Lower leg skin (tissue), 4 donors: ENCODE measurements at regions not wholly inside any gene's neighbourhood (a gene's known extent, or its start where the extent isn't known, plus 50 kb on each side); places are given as distances from the start of the nearest gene placed in this dataset.
"Not testable (repeated sequence)": the region's sequence is repeated elsewhere in the genome, so short reads cannot be mapped to it uniquely, and the experiment has no call there.

ENCODE experiments used
- DNase-seq, 2 donors: peaks; one replicate each; pipeline ENCODE4 v3.0.0-alpha.2; 2019; ENCODE audit warnings: low spot score in 2 of 2
- H3K4me3 ChIP-seq: fragments of 200-600 bp; sonication (generic); 2 replicates; pipeline ENCODE4 v1.5.1; 2017; ENCODE audit warnings: mild to moderate bottlenecking, low read depth; ENCODE audit not compliant: poor library complexity, severe bottlenecking
- POLR2A ChIP-seq, 2 donors: fragments of 450-650 bp; IDR thresholded peaks; one replicate each; pipeline ENCODE4 v1.6.1; 2016 to 2017; ENCODE audit warnings: antibody characterized with exemption in 2 of 2, mild to moderate bottlenecking in 1 of 2, moderate library complexity in 1 of 2
- WGBS, 2 donors: methylation state at CpG; one replicate each; pipeline ENCODE4 v1.1.5; 2018; 5-methylcytosine and 5-hydroxymethylcytosine counted together
- intact Hi-C: fragments of 100-400 bp; cut with DNase I; formaldehyde crosslinking; loops from one replicate; pipeline ENCODE4 v1.15.0; 2023; ENCODE audit warnings: low total_unique reads
- TF ChIP-seq, protein P1 (sequence below), 3 donors: fragments of 450-650 bp; IDR thresholded peaks; one replicate each; pipeline ENCODE4 v1.5.1; 2016; ENCODE audit warnings: antibody characterized with exemption in 3 of 3, mild to moderate bottlenecking in 3 of 3, moderate library complexity in 2 of 3

DNA sequence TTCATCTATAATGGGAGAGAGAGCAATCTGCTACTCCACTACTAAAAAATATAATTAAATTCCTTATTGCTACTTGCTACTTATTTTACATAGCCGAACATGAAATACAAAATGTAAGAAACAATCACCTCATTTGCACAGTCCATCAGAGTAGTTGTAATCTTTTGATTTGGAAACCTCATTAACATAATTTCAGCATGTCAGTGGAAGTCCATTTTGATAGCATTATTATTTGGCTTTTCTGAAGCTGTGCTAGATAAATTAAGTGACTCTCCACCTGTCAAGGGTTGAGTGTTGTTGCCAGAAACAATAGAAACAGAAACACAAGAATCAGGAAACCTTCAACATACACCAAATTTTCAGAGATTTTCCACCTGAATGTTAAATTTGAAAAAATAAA lies 250.0 kb downstream of the RFPL4B start:
- H3K4me3 ChIP-seq: no peak overlapping the region
- DNase-seq: no peak
- TF ChIP-seq POLR2A (IDR thresholded peaks at IDR 0.05): no peak
- TF ChIP-seq, protein P1, sequence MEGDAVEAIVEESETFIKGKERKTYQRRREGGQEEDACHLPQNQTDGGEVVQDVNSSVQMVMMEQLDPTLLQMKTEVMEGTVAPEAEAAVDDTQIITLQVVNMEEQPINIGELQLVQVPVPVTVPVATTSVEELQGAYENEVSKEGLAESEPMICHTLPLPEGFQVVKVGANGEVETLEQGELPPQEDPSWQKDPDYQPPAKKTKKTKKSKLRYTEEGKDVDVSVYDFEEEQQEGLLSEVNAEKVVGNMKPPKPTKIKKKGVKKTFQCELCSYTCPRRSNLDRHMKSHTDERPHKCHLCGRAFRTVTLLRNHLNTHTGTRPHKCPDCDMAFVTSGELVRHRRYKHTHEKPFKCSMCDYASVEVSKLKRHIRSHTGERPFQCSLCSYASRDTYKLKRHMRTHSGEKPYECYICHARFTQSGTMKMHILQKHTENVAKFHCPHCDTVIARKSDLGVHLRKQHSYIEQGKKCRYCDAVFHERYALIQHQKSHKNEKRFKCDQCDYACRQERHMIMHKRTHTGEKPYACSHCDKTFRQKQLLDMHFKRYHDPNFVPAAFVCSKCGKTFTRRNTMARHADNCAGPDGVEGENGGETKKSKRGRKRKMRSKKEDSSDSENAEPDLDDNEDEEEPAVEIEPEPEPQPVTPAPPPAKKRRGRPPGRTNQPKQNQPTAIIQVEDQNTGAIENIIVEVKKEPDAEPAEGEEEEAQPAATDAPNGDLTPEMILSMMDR (IDR thresholded peaks at IDR 0.05): no peak
- intact Hi-C loops: no loop called here
- WGBS, 2 donors: 91 to 98% methylated on average over 1 of the region's 1 CpG

DNA sequence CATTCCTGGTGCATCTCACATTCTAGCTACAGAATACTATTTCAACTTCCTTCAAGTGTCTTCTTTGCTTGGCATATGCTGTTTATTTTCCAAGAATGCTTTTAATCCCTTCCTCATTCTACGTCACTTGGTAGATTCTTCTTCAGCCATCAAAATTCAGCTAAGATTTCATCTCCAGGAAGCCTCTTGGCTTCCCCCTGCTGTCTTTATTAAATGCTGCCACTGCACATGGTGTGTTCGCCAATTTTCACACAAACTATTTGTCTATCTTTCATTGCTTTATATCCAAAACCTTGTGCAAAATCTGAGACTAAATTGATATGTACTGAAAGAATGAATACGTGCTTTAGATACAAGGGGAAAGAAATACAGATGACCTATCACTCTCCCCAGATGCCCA lies 253.0 kb downstream of the RFPL4B start:
- no peak overlapping the region for H3K4me3 ChIP-seq
- intact Hi-C loops: no loop called here
- no peak for DNase-seq
- no peak for TF ChIP-seq POLR2A (IDR thresholded peaks at IDR 0.05)
- TF ChIP-seq, protein P1 (IDR thresholded peaks at IDR 0.05): no peak
- WGBS, 2 donors: 82 to 83% methylated on average over 3 of the region's 3 CpGs

DNA sequence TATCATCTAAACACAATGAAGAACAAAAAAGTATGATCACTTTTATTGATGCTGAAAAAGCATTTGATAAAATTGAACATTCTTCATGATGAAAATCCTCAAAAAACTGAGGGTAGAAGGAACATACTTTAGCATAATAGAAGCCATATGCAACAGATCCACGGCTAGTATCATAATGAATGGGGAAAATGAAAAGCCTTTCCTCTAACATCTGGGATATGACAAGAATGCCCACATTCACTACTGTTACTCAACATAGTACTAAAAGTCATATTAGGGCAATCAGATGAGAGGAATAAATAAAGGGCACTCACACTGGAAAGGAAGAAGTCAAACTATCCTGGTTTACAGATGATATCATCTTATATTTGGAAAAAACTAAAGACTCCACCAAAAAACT lies 256.6 kb downstream of the RFPL4B start:
- 73 to 80% methylated on average over 1 of the region's 1 CpG for WGBS, 2 donors
- intact Hi-C loops: no loop called here
- H3K4me3 ChIP-seq: no peak overlapping the region
- DNase-seq: no peak
- TF ChIP-seq POLR2A (IDR thresholded peaks at IDR 0.05): no peak
- TF ChIP-seq, protein P1 (IDR thresholded peaks at IDR 0.05): no peak

DNA sequence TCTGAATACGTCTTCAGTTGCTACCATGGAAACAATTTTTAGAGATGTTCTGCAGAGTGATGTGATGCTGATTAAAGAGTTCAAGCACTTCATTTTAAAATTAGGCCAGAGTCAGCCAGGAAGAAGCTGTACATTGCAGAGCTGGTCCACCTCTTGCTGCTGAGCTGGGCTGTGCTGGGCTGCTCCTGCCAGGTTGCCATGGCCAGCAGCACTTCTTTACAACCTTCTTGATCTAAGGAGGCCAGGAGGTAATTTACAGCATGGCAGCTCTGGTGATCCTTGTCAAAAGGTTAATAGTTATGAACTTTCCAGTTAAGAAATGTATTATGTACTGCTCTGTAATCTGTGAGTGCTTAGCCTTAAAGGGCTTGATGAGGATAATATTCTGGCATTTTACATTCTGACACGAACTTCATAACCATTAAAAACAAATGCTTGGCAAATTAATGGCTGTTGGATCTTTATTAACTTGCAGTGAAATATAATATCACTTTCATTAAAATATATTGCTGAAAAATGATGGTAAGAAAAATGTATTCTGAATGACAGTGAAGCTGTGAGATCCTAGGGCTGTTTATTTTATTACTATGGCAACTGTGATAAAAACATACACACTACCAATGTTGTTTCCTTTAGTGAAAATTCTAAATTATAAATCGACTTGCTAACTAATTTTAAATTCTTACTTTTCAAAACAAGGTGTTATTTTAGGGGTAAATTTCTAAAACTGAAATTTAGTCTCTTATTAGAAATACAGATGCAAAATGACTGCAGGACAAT lies 259.7 kb downstream of the RFPL4B start:
- no peak for DNase-seq
- no peak overlapping the region for H3K4me3 ChIP-seq
- 24 to 28% methylated on average over 3 of the region's 3 CpGs for WGBS, 2 donors
- TF ChIP-seq, protein P1 (IDR thresholded peaks at IDR 0.05): no peak
- no peak for TF ChIP-seq POLR2A (IDR thresholded peaks at IDR 0.05)
- intact Hi-C loops: no loop called here

DNA sequence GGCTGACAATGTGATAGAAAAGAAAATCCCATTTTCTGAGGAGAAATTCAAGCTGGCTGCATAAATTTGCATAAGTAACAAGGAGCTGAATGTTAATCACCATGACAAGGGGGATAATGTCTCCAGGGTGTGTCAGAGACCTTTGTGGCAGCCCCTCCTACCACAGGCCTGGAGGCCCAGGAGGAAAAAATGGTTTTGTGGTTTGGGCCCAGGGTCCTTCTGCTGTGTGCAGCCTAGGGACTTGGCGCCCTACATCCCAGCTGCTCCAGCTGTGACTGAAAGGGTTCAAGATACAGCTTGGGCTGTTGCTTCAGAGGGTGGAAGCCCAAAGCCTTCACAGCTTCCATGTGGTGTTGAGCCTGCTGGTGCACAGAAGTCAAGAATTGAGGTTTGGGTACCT lies 261.8 kb downstream of the RFPL4B start:
- WGBS, 2 donors: 100% methylated on average over 1 of the region's 1 CpG
- intact Hi-C loops, H3K4me3 ChIP-seq, DNase-seq: not testable (repeated sequence)

DNA sequence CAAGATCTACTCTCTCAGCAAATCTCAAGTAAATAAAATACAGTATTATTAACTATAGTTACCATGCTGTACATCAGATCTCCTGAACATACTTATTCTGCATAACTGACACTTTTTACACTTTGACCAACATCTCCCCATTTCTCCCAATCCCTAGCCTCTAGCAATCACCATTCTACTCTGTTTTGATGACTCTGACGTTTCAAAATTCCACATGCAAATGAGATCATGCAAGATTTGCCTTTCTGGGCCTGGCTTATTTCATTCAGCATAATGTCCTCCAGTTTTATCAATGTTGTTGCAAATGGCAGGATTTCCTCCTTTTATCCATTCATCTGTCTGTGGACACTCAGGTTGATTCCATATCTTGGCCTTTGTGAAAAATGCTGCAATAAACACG lies 266.3 kb downstream of the RFPL4B start:
- WGBS, 2 donors: 53 to 65% methylated on average over 2 of the region's 2 CpGs
- intact Hi-C loops: no loop called here
- no peak overlapping the region for H3K4me3 ChIP-seq
- TF ChIP-seq, protein P1 (IDR thresholded peaks at IDR 0.05): no peak
- TF ChIP-seq POLR2A (IDR thresholded peaks at IDR 0.05): no peak
- no peak for DNase-seq
